ENCODE measurements at regions not wholly inside any gene's neighbourhood (a gene's known extent, or its start where the extent isn't known, plus 50 kb on each side); places are given as distances from the start of the nearest gene placed in this dataset.
A peak's percentile ranks its signal among the peaks of the same experiment; 100 is the strongest.

GRCh38 chr2:96430394-96430988, 74.7 kb downstream of the NEURL3 start:
- Histone ChIP-seq H3K27me3 (ENCODE audit: control insufficient read depth, insufficient read depth, low read length) (0 out of 2 replicates have a peak, but pooled peaks cover 1% of the 10 kb centered on the region), H3K36me3 (ENCODE audit: control insufficient read depth, insufficient read depth, low read length) (no peaks in the 10 kb centered on the region), H3K4me3 (ENCODE audit: low read depth, low read length) (no peak overlapping the region)
- POLR2A ChIA-PET = no interaction called here
- DNase-seq (ENCODE audit: low read depth) = no peak
- CTCF ChIA-PET = interaction anchor here (0.9 to 1.1 kb wide), 2 partner anchors 23 to 124 kb away, joined by 4 read pairs; no protein-coding TSS in a partner anchor
- TF ChIP-seq, protein P1, sequence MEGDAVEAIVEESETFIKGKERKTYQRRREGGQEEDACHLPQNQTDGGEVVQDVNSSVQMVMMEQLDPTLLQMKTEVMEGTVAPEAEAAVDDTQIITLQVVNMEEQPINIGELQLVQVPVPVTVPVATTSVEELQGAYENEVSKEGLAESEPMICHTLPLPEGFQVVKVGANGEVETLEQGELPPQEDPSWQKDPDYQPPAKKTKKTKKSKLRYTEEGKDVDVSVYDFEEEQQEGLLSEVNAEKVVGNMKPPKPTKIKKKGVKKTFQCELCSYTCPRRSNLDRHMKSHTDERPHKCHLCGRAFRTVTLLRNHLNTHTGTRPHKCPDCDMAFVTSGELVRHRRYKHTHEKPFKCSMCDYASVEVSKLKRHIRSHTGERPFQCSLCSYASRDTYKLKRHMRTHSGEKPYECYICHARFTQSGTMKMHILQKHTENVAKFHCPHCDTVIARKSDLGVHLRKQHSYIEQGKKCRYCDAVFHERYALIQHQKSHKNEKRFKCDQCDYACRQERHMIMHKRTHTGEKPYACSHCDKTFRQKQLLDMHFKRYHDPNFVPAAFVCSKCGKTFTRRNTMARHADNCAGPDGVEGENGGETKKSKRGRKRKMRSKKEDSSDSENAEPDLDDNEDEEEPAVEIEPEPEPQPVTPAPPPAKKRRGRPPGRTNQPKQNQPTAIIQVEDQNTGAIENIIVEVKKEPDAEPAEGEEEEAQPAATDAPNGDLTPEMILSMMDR (IDR thresholded peaks at IDR 0.05; ENCODE audit: insufficient read depth, low read depth, low read length) = no peak

DNA sequence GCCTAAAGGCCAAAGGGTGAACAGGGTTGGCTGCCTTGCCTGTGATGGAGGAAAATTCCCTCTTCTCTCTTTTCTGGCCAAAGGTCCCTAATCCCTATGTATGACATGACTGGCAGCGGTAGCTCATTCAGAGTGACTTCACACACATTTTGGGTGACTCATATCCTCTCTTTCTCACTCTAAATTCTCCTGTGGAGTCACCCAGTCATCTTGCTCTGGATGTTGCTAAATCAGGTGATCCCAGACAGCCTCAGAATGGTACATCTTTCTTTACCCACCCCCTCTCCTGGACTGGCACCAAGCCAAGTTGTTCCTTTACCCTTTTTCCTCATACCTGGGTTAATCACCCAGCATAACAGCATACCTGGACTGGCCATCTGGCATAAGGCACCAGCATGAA, 77.2 kb downstream of the NEURL3 start:
- H3K27me3 ChIP-seq (ENCODE audit: control insufficient read depth, insufficient read depth, low read length) = 0 out of 2 replicates have a peak, but pooled peaks cover 1% of the 10 kb centered on the region
- H3K36me3 ChIP-seq (ENCODE audit: control insufficient read depth, insufficient read depth, low read length) = no peaks in the 10 kb centered on the region
- ChIA-PET POLR2A (interaction anchor here (0.6 kb wide), 1 partner anchor 22 kb away, joined by 6 read pairs; no protein-coding TSS in a partner anchor), CTCF (interaction anchor here (1.0 kb wide), 1 partner anchor 21 kb away, joined by 3 read pairs; no protein-coding TSS in a partner anchor)
- peak; percentile 8 for DNase-seq (ENCODE audit: low read depth)
- TF ChIP-seq, protein P1 (IDR thresholded peaks at IDR 0.05; ENCODE audit: insufficient read depth, low read depth, low read length) = no peak
- H3K4me3 ChIP-seq (ENCODE audit: low read depth, low read length) = no peak overlapping the region

DNA sequence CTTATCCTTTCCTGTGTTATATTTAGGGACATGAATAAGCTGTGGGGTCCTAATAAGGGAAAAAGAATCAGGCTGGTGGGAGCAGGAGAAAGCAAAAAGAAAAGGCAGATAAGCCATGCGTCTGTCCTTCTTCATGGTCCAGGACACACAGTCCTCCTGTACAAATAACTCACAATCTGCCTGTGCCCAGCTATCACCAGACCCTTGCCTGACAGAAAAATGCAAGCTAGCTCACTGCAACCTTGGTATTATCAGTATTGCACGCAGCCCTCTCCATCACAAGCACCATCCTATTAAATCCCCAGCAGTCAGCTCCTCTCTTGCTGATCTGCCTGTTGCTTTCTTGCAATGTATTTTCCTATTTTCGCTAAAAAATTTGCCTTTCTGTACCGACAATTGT, 78.0 kb downstream of the NEURL3 start:
- H3K36me3 ChIP-seq (ENCODE audit: control insufficient read depth, insufficient read depth, low read length) = no peaks in the 10 kb centered on the region
- H3K4me3 ChIP-seq (ENCODE audit: low read depth, low read length) = no peak overlapping the region
- no peak for DNase-seq (ENCODE audit: low read depth)
- 0 out of 2 replicates have a peak, but pooled peaks cover 1% of the 10 kb centered on the region for H3K27me3 ChIP-seq (ENCODE audit: control insufficient read depth, insufficient read depth, low read length)
- TF ChIP-seq, protein P1 (IDR thresholded peaks at IDR 0.05; ENCODE audit: insufficient read depth, low read depth, low read length) = no peak
- CTCF ChIA-PET = interaction anchor here (0.9 kb wide), 1 partner anchor 86 kb away, joined by 3 read pairs; no protein-coding TSS in a partner anchor
- POLR2A ChIA-PET = no interaction called here

DNA sequence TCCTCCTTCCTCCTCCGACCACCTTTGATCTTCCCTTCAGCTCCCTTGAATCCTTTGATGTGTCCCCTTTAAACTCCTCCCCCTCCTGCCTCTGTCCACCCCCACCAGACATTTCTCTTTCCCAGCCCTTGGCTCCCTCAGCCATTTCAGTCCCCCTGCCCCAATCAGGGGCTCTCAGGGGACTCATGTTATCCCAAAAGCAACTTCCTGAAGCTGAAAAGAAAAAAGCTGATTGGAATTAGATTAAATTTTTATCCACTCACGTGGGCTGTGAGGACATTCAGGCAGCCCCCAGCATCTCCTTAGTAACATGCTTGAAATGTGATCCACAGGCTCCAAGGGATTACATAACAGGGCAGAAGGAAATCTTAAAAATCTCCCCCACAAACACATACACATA, 81.3 kb downstream of the NEURL3 start:
- POLR2A ChIA-PET = no interaction called here
- H3K4me3 ChIP-seq (ENCODE audit: low read depth, low read length) = no peak overlapping the region
- H3K27me3 ChIP-seq (ENCODE audit: control insufficient read depth, insufficient read depth, low read length) = no peaks in the 10 kb centered on the region
- CTCF ChIA-PET = interaction anchor here (1.1 to 3.3 kb wide), 3 partner anchors 12 to 81 kb away, joined by 3 to 13 read pairs (median 3); partner anchors contain the start of gene NEURL3
- H3K36me3 ChIP-seq (ENCODE audit: control insufficient read depth, insufficient read depth, low read length) = no peaks in the 10 kb centered on the region
- peak; percentile 13 for DNase-seq (ENCODE audit: low read depth)
- TF ChIP-seq, protein P1 (IDR thresholded peaks at IDR 0.05; ENCODE audit: insufficient read depth, low read depth, low read length) = no peak
